CD14-positive monocyte (primary cell): ENCODE measurements at regions not wholly inside any gene's neighbourhood (a gene's known extent, or its start where the extent isn't known, plus 50 kb on each side); places are given as distances from the start of the nearest gene placed in this dataset.

ENCODE experiments used
- DNase-seq, 3 donors: peaks; one replicate each; pipeline ENCODE4 v3.0.0-alpha.2; 2011 to 2022
- H2AFZ ChIP-seq: 2 replicates; pipeline ENCODE4 v1.6.0; 2012; ENCODE audit warnings: mild to moderate bottlenecking, low read depth, low read length, inconsistent platforms; ENCODE audit not compliant: insufficient read depth, poor library complexity, severe bottlenecking
- H3K27ac ChIP-seq, 2 donors: 1 replicate in 1 of 2; 2 replicates in 1 of 2; pipeline ENCODE4 v1.5.1; 2012 to 2013; ENCODE audit warnings: low read length in 2 of 2, control low read depth in 1 of 2, inconsistent platforms in 1 of 2, low read depth in 1 of 2, mild to moderate bottlenecking in 1 of 2
- H3K27me3 ChIP-seq, 2 donors: one replicate each; pipeline versions ENCODE4 v1.6.0 to v1.6.1; 2011 to 2013; ENCODE audit warnings: low read length in 2 of 2; ENCODE audit not compliant: control insufficient read depth in 2 of 2, insufficient read depth in 2 of 2
- H3K36me3 ChIP-seq, 2 donors: replicated peaks in 1 of 2; 1 replicate in 1 of 2; 2 replicates in 1 of 2; pipeline versions ENCODE4 v1.5.1 to v1.6.1; 2012 to 2013; ENCODE audit warnings: low read length in 2 of 2, control low read depth in 1 of 2, inconsistent platforms in 1 of 2, mild to moderate bottlenecking in 1 of 2; ENCODE audit not compliant: insufficient read depth in 2 of 2, control insufficient read depth in 1 of 2
- H3K4me1 ChIP-seq, 2 donors: 1 replicate in 1 of 2; 2 replicates in 1 of 2; pipeline versions ENCODE4 v1.5.1 to v1.6.1; 2012 to 2013; ENCODE audit warnings: low read length in 2 of 2, control low read depth in 1 of 2, inconsistent platforms in 1 of 2, mild to moderate bottlenecking in 1 of 2, moderate library complexity in 1 of 2; ENCODE audit not compliant: insufficient read depth in 2 of 2, control insufficient read depth in 1 of 2
- H3K4me2 ChIP-seq: replicated peaks from 2 replicates; pipeline ENCODE3; 2012; ENCODE audit warnings: low read length, moderate library complexity, mild to moderate bottlenecking; ENCODE audit not compliant: poor library complexity, severe bottlenecking; ENCODE audit errors: extremely low read depth
- H3K4me3 ChIP-seq, 3 experiments: fragments of 200-600 bp in 1 of 3; sonication (generic) in 1 of 3; replicated peaks in 1 of 3; 1 replicate in 2 of 3; 2 replicates in 1 of 3; pipeline ENCODE4 v1.5.1; 2011 to 2013; ENCODE audit warnings: low read length in 3 of 3, mild to moderate bottlenecking in 3 of 3, control low read depth in 2 of 3, low read depth in 2 of 3, inconsistent platforms in 1 of 3, moderate library complexity in 1 of 3
- H3K79me2 ChIP-seq: 2 replicates; pipeline ENCODE4 v1.6.0; 2012; ENCODE audit warnings: mild to moderate bottlenecking, control low read depth, inconsistent platforms, low read length, moderate library complexity; ENCODE audit not compliant: insufficient read depth
- H3K9ac ChIP-seq: 2 replicates; pipeline ENCODE4 v1.6.0; 2017; ENCODE audit warnings: low read length, mild to moderate bottlenecking; ENCODE audit not compliant: insufficient read depth, poor library complexity, severe bottlenecking
- H3K9me3 ChIP-seq, 2 donors: replicated peaks in 1 of 2; 1 replicate in 1 of 2; 2 replicates in 1 of 2; pipeline versions ENCODE4 v1.5.1 to v1.6.1; 2012 to 2013; ENCODE audit warnings: low read length in 2 of 2, control low read depth in 1 of 2; ENCODE audit not compliant: control insufficient read depth in 1 of 2, insufficient read depth in 1 of 2
- H4K20me1 ChIP-seq: 2 replicates; pipeline ENCODE4 v1.6.0; 2012; ENCODE audit warnings: mild to moderate bottlenecking, low read length, control low read depth, moderate library complexity; ENCODE audit not compliant: insufficient read depth
- H3K27ac Mint-ChIP-seq, 7 donors: one replicate each; pipeline ENCODE4 v1.8.0; 2020; ENCODE audit warnings: mild to moderate bottlenecking in 7 of 7, mixed read lengths in 7 of 7, moderate library complexity in 6 of 7, inconsistent platforms in 2 of 7
- H3K27me3 Mint-ChIP-seq, 3 donors: one replicate each; pipeline ENCODE4 v1.8.0; 2021 to 2022; ENCODE audit warnings: low read depth in 3 of 3, mild to moderate bottlenecking in 3 of 3, mixed read lengths in 3 of 3, moderate library complexity in 3 of 3, inconsistent platforms in 1 of 3
- H3K36me3 Mint-ChIP-seq, 2 donors: one replicate each; pipeline ENCODE4 v1.8.0; 2020; ENCODE audit warnings: mixed read lengths in 2 of 2, inconsistent platforms in 1 of 2, mild to moderate bottlenecking in 1 of 2
- H3K4me1 Mint-ChIP-seq: one replicate; pipeline ENCODE4 v1.8.0; 2020; ENCODE audit warnings: mild to moderate bottlenecking, mixed read lengths
- H3K4me3 Mint-ChIP-seq, 2 donors: one replicate each; pipeline ENCODE4 v1.8.0; 2020; ENCODE audit warnings: mild to moderate bottlenecking in 2 of 2, mixed read lengths in 2 of 2, moderate library complexity in 1 of 2
- H3K9me3 Mint-ChIP-seq, 7 donors: one replicate each; pipeline ENCODE4 v1.8.0; 2020 to 2022; ENCODE audit warnings: mixed read lengths in 7 of 7, mild to moderate bottlenecking in 6 of 7, moderate library complexity in 6 of 7, inconsistent platforms in 2 of 7
- CTCF ChIP-seq: fragments of 200-600 bp; IDR thresholded peaks from one replicate; pipeline ENCODE4 v1.8.0; 2022; ENCODE audit warnings: antibody characterized with exemption, mild to moderate bottlenecking
- WGBS: methylation state at CpG from one replicate; pipeline ENCODE4 v1.1.5; 2013; ENCODE audit warnings: missing lambda C conversion rate; ENCODE audit not compliant: insufficient coverage; 5-methylcytosine and 5-hydroxymethylcytosine counted together
- intact Hi-C, 2 donors: fragments of 100-400 bp; cut with micrococcal nuclease; formaldehyde crosslinking; loops; one replicate each; pipeline versions ENCODE4 v1.15.0 to v1.15.1; 2023

- Histone ChIP-seq H3K79me2 (no peaks in the 10 kb centered on the region), H3K9me3 (no peaks in the 10 kb centered on the region), H3K4me3 (no peak overlapping the region), H3K4me2 (no peak overlapping the region), H3K4me1 (peaks cover 5 to 11% of the 10 kb centered on the region in 2 donors), H3K27me3 (peaks cover 27% of the 10 kb centered on the region in 2 donors), H3K9ac (no peak overlapping the region), H4K20me1 (no peaks in the 10 kb centered on the region), H3K27ac (no peak overlapping the region), H2AFZ (no peak overlapping the region), H3K36me3 (no peaks in the 10 kb centered on the region)
- peaks cover 21% of the 10 kb centered on the region for H3K4me1 Mint-ChIP-seq
- H3K27ac Mint-ChIP-seq: no peak overlapping the region
- peaks cover 0 to 3% (median 0%) of the 10 kb centered on the region in 7 donors for H3K9me3 Mint-ChIP-seq
- TF ChIP-seq CTCF: no peak
- no CpG with 5 or more reads among the region's 4 CpGs for WGBS
- DNase-seq: no peak
- H3K27me3 Mint-ChIP-seq: peaks cover 32 to 54% (median 34%) of the 10 kb centered on the region in 3 donors
- H3K36me3 Mint-ChIP-seq: peaks cover 0 to 5% of the 10 kb centered on the region in 2 donors
- no peak overlapping the region for H3K4me3 Mint-ChIP-seq
- intact Hi-C loops: no loop called here
Measured at GRCh38 chr1:94326329-94326728, 88.9 kb upstream of the ARHGAP29 start.

- no peak overlapping the region for H3K4me2 ChIP-seq
- H3K4me1 Mint-ChIP-seq: peaks cover 21% of the 10 kb centered on the region
- H3K9me3 ChIP-seq: no peaks in the 10 kb centered on the region
Measured at GRCh38 chr1:94325377-94326302, 88.3 kb upstream of the ARHGAP29 start.

More at GRCh38 chr1:94325377-94326302, 88.3 kb upstream of the ARHGAP29 start:
- no peak for TF ChIP-seq CTCF
- peaks cover 0 to 5% of the 10 kb centered on the region in 2 donors for H3K36me3 Mint-ChIP-seq
- WGBS: no CpG with 5 or more reads among the region's 5 CpGs
- peaks cover 27% of the 10 kb centered on the region in 2 donors for H3K27me3 ChIP-seq
- intact Hi-C loops: no loop called here
- H3K36me3 ChIP-seq: no peaks in the 10 kb centered on the region
- DNase-seq: no peak
- peaks cover 0 to 3% (median 0%) of the 10 kb centered on the region in 7 donors for H3K9me3 Mint-ChIP-seq
- no peaks in the 10 kb centered on the region for H3K79me2 ChIP-seq
- no peak overlapping the region for H2AFZ ChIP-seq
- H3K4me3 Mint-ChIP-seq: no peak overlapping the region
- no peaks in the 10 kb centered on the region for H4K20me1 ChIP-seq
- no peak overlapping the region for H3K4me3 ChIP-seq
- no peak overlapping the region for H3K27ac Mint-ChIP-seq
- H3K4me1 ChIP-seq: peaks cover 5 to 11% of the 10 kb centered on the region in 2 donors
- peaks cover 33 to 53% (median 34%) of the 10 kb centered on the region in 3 donors for H3K27me3 Mint-ChIP-seq
- H3K9ac ChIP-seq: no peak overlapping the region
- H3K27ac ChIP-seq: no peak overlapping the region
